AG09309 (cell line): ENCODE measurements at regions not wholly inside any gene's neighbourhood (a gene's known extent, or its start where the extent isn't known, plus 50 kb on each side); places are given as distances from the start of the nearest gene placed in this dataset.

Experiments used
- DNase-seq: peaks from one replicate; pipeline ENCODE4 v3.0.0-alpha.2; 2010; ENCODE audit warnings: low read depth
- H3K4me3 ChIP-seq: 2 replicates; pipeline ENCODE4 v1.5.1; 2011; ENCODE audit warnings: mild to moderate bottlenecking, low read depth, low read length, moderate library complexity; ENCODE audit not compliant: control insufficient read depth
- TF ChIP-seq, protein P1 (sequence below): IDR thresholded peaks from 2 replicates; pipeline ENCODE4 v1.5.1; 2011; ENCODE audit warnings: mild to moderate bottlenecking, low read depth, low read length, inconsistent platforms; ENCODE audit not compliant: insufficient read depth, control insufficient read depth; ENCODE audit errors: missing control alignments

DNA sequence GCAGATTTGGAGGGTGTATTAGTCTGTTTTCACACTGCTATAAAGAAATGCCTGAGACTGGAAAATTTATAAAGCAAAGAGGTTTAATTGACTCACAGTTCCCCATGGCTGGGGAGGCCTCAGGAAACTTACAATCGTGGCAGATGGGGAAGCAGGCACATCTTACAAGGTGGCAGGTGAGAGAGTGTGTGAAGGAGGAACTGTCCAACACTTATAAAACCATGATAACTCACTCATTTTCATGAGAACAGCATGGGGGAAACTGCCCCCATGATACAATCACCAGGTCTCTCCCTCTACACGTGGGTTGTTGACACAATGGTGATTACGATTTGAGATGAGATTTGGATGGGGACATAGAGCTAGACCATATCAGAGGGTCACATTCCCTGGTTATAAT, 195.6 kb downstream of the RGS9 start:
- TF ChIP-seq, protein P1, sequence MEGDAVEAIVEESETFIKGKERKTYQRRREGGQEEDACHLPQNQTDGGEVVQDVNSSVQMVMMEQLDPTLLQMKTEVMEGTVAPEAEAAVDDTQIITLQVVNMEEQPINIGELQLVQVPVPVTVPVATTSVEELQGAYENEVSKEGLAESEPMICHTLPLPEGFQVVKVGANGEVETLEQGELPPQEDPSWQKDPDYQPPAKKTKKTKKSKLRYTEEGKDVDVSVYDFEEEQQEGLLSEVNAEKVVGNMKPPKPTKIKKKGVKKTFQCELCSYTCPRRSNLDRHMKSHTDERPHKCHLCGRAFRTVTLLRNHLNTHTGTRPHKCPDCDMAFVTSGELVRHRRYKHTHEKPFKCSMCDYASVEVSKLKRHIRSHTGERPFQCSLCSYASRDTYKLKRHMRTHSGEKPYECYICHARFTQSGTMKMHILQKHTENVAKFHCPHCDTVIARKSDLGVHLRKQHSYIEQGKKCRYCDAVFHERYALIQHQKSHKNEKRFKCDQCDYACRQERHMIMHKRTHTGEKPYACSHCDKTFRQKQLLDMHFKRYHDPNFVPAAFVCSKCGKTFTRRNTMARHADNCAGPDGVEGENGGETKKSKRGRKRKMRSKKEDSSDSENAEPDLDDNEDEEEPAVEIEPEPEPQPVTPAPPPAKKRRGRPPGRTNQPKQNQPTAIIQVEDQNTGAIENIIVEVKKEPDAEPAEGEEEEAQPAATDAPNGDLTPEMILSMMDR: no peak
- no peak overlapping the region for H3K4me3 ChIP-seq

DNA sequence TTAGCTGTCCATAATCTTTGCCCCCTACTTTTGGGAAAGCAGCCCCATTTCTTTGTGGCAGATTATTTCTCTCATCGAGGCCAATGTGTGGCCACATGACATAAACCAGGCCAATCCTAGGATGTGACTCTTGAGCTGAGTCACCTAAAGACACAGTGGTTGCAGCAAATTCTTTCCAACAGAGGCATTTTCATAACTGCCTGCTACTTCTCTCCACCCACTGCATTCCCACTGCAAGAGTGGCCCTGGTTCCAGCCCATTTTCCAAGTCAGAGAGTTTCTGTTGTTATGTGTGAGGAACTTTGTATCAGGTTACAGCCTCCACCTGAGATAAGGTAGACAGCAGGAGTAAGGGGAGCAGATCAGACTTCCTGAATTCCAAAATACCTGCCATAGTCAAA, 195.2 kb downstream of the RGS9 start:
- TF ChIP-seq, protein P1: no peak
- no peak overlapping the region for H3K4me3 ChIP-seq

More for the DNA sequence above, 195.6 kb downstream of the RGS9 start:
- no peak for DNase-seq

GRCh38 chr17:65328567-65328966, 191.4 kb downstream of the RGS9 start:
- TF ChIP-seq, protein P1: no peak
- DNase-seq: no peak
- H3K4me3 ChIP-seq: no peak overlapping the region

More for the DNA sequence above, 195.2 kb downstream of the RGS9 start:
- DNase-seq: peak; percentile 8

GRCh38 chr17:65324611-65325342, 187.6 kb downstream of the RGS9 start:
- TF ChIP-seq, protein P1: no peak
- no peak for DNase-seq
- no peak overlapping the region for H3K4me3 ChIP-seq

- no peak for DNase-seq
- TF ChIP-seq, protein P1: no peak
- H3K4me3 ChIP-seq: no peak overlapping the region
These were observed 185.9 kb downstream of the RGS9 start for GRCh38 chr17:65323049-65323448.

DNA sequence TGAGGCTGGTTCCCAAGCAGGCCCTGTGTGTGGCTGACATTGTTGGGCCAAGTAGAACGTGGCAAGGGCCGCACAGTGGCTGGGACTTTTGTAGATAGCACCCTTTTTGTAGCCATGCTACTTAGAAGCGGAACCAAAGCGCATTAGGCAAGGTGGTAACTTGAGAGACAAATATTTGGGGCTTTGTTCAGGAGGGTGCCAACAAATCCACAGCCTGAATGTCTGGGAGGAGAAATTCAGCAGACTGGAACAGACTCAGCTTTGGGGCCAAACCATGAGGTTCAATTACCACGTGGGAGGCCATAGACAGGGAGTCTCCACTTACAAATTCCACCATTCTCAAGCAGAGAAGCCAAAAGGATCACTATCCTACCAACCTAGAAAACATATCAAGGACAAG, 183.7 kb downstream of the RGS9 start:
- H3K4me3 ChIP-seq: no peak overlapping the region
- TF ChIP-seq, protein P1: no peak
- no peak for DNase-seq
